CD14-positive monocyte (primary cell): ENCODE measurements at regions not wholly inside any gene's neighbourhood (a gene's known extent, or its start where the extent isn't known, plus 50 kb on each side); places are given as distances from the start of the nearest gene placed in this dataset.

Experiments used
- DNase-seq, 3 donors: peaks; one replicate each; pipeline ENCODE4 v3.0.0-alpha.2; 2011 to 2022
- H2AFZ ChIP-seq: 2 replicates; pipeline ENCODE4 v1.6.0; 2012; ENCODE audit warnings: mild to moderate bottlenecking, low read depth, low read length, inconsistent platforms; ENCODE audit not compliant: insufficient read depth, poor library complexity, severe bottlenecking
- H3K27ac ChIP-seq, 2 donors: 1 replicate in 1 of 2; 2 replicates in 1 of 2; pipeline ENCODE4 v1.5.1; 2012 to 2013; ENCODE audit warnings: low read length in 2 of 2, control low read depth in 1 of 2, inconsistent platforms in 1 of 2, low read depth in 1 of 2, mild to moderate bottlenecking in 1 of 2
- H3K27me3 ChIP-seq, 2 donors: one replicate each; pipeline versions ENCODE4 v1.6.0 to v1.6.1; 2011 to 2013; ENCODE audit warnings: low read length in 2 of 2; ENCODE audit not compliant: control insufficient read depth in 2 of 2, insufficient read depth in 2 of 2
- H3K36me3 ChIP-seq, 2 donors: replicated peaks in 1 of 2; 1 replicate in 1 of 2; 2 replicates in 1 of 2; pipeline versions ENCODE4 v1.5.1 to v1.6.1; 2012 to 2013; ENCODE audit warnings: low read length in 2 of 2, control low read depth in 1 of 2, inconsistent platforms in 1 of 2, mild to moderate bottlenecking in 1 of 2; ENCODE audit not compliant: insufficient read depth in 2 of 2, control insufficient read depth in 1 of 2
- H3K4me1 ChIP-seq, 2 donors: 1 replicate in 1 of 2; 2 replicates in 1 of 2; pipeline versions ENCODE4 v1.5.1 to v1.6.1; 2012 to 2013; ENCODE audit warnings: low read length in 2 of 2, control low read depth in 1 of 2, inconsistent platforms in 1 of 2, mild to moderate bottlenecking in 1 of 2, moderate library complexity in 1 of 2; ENCODE audit not compliant: insufficient read depth in 2 of 2, control insufficient read depth in 1 of 2
- H3K4me2 ChIP-seq: replicated peaks from 2 replicates; pipeline ENCODE3; 2012; ENCODE audit warnings: low read length, moderate library complexity, mild to moderate bottlenecking; ENCODE audit not compliant: poor library complexity, severe bottlenecking; ENCODE audit errors: extremely low read depth
- H3K4me3 ChIP-seq, 3 experiments: fragments of 200-600 bp in 1 of 3; sonication (generic) in 1 of 3; replicated peaks in 1 of 3; 1 replicate in 2 of 3; 2 replicates in 1 of 3; pipeline ENCODE4 v1.5.1; 2011 to 2013; ENCODE audit warnings: low read length in 3 of 3, mild to moderate bottlenecking in 3 of 3, control low read depth in 2 of 3, low read depth in 2 of 3, inconsistent platforms in 1 of 3, moderate library complexity in 1 of 3
- H3K79me2 ChIP-seq: 2 replicates; pipeline ENCODE4 v1.6.0; 2012; ENCODE audit warnings: mild to moderate bottlenecking, control low read depth, inconsistent platforms, low read length, moderate library complexity; ENCODE audit not compliant: insufficient read depth
- H3K9ac ChIP-seq: 2 replicates; pipeline ENCODE4 v1.6.0; 2017; ENCODE audit warnings: low read length, mild to moderate bottlenecking; ENCODE audit not compliant: insufficient read depth, poor library complexity, severe bottlenecking
- H3K9me3 ChIP-seq, 2 donors: replicated peaks in 1 of 2; 1 replicate in 1 of 2; 2 replicates in 1 of 2; pipeline versions ENCODE4 v1.5.1 to v1.6.1; 2012 to 2013; ENCODE audit warnings: low read length in 2 of 2, control low read depth in 1 of 2; ENCODE audit not compliant: control insufficient read depth in 1 of 2, insufficient read depth in 1 of 2
- H4K20me1 ChIP-seq: 2 replicates; pipeline ENCODE4 v1.6.0; 2012; ENCODE audit warnings: mild to moderate bottlenecking, low read length, control low read depth, moderate library complexity; ENCODE audit not compliant: insufficient read depth
- H3K27ac Mint-ChIP-seq, 7 donors: one replicate each; pipeline ENCODE4 v1.8.0; 2020; ENCODE audit warnings: mild to moderate bottlenecking in 7 of 7, mixed read lengths in 7 of 7, moderate library complexity in 6 of 7, inconsistent platforms in 2 of 7
- H3K27me3 Mint-ChIP-seq, 3 donors: one replicate each; pipeline ENCODE4 v1.8.0; 2021 to 2022; ENCODE audit warnings: low read depth in 3 of 3, mild to moderate bottlenecking in 3 of 3, mixed read lengths in 3 of 3, moderate library complexity in 3 of 3, inconsistent platforms in 1 of 3
- H3K36me3 Mint-ChIP-seq, 2 donors: one replicate each; pipeline ENCODE4 v1.8.0; 2020; ENCODE audit warnings: mixed read lengths in 2 of 2, inconsistent platforms in 1 of 2, mild to moderate bottlenecking in 1 of 2
- H3K4me1 Mint-ChIP-seq: one replicate; pipeline ENCODE4 v1.8.0; 2020; ENCODE audit warnings: mild to moderate bottlenecking, mixed read lengths
- H3K4me3 Mint-ChIP-seq, 2 donors: one replicate each; pipeline ENCODE4 v1.8.0; 2020; ENCODE audit warnings: mild to moderate bottlenecking in 2 of 2, mixed read lengths in 2 of 2, moderate library complexity in 1 of 2
- H3K9me3 Mint-ChIP-seq, 7 donors: one replicate each; pipeline ENCODE4 v1.8.0; 2020 to 2022; ENCODE audit warnings: mixed read lengths in 7 of 7, mild to moderate bottlenecking in 6 of 7, moderate library complexity in 6 of 7, inconsistent platforms in 2 of 7
- WGBS: methylation state at CpG from one replicate; pipeline ENCODE4 v1.1.5; 2013; ENCODE audit warnings: missing lambda C conversion rate; ENCODE audit not compliant: insufficient coverage; 5-methylcytosine and 5-hydroxymethylcytosine counted together
- intact Hi-C, 2 donors: fragments of 100-400 bp; cut with micrococcal nuclease; formaldehyde crosslinking; loops; one replicate each; pipeline versions ENCODE4 v1.15.0 to v1.15.1; 2023
- TF ChIP-seq, protein P1 (sequence below): fragments of 200-600 bp; IDR thresholded peaks from one replicate; pipeline ENCODE4 v1.8.0; 2022; ENCODE audit warnings: antibody characterized with exemption, mild to moderate bottlenecking

DNA sequence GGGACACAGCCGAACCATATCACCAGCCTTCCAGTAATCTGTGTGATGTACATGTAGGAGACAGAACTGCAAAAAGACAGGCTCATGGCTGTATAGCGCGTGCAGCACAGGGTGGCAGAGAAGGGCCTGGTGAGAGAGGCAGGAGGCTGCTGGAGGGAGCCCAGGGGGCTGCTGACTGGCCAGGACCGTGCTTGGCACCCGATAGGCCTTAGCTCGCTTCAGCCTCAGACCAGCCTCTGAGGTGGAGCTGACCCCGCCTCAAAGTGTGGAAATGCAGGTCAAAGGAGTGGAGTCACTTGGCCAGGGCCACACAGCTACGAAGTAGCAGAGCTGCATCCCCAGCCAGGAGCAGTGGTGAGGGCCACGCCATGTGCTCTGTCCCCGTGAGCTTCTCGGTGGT, 707.6 kb downstream of the QKI start:
- H3K36me3 Mint-ChIP-seq = no peaks in the 10 kb centered on the region
- Histone ChIP-seq H3K27me3 (no peaks in the 10 kb centered on the region), H4K20me1 (no peaks in the 10 kb centered on the region), H3K79me2 (no peaks in the 10 kb centered on the region), H3K4me1 (no peaks in the 10 kb centered on the region), H3K9me3 (peaks cover 0 to 17% of the 10 kb centered on the region in 2 donors), H3K27ac (no peak overlapping the region), H3K4me2 (no peak overlapping the region), H3K9ac (no peak overlapping the region), H3K4me3 (no peak overlapping the region), H3K36me3 (no peaks in the 10 kb centered on the region), H2AFZ (no peak overlapping the region)
- peaks cover 0 to 10% (median 4%) of the 10 kb centered on the region in 3 donors for H3K27me3 Mint-ChIP-seq
- 97% methylated on average over 6 of the region's 11 CpGs for WGBS
- H3K27ac Mint-ChIP-seq = no peak overlapping the region
- TF ChIP-seq, protein P1, sequence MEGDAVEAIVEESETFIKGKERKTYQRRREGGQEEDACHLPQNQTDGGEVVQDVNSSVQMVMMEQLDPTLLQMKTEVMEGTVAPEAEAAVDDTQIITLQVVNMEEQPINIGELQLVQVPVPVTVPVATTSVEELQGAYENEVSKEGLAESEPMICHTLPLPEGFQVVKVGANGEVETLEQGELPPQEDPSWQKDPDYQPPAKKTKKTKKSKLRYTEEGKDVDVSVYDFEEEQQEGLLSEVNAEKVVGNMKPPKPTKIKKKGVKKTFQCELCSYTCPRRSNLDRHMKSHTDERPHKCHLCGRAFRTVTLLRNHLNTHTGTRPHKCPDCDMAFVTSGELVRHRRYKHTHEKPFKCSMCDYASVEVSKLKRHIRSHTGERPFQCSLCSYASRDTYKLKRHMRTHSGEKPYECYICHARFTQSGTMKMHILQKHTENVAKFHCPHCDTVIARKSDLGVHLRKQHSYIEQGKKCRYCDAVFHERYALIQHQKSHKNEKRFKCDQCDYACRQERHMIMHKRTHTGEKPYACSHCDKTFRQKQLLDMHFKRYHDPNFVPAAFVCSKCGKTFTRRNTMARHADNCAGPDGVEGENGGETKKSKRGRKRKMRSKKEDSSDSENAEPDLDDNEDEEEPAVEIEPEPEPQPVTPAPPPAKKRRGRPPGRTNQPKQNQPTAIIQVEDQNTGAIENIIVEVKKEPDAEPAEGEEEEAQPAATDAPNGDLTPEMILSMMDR = no peak
- H3K4me3 Mint-ChIP-seq = no peak overlapping the region
- intact Hi-C loops = no loop called here
- no peaks in the 10 kb centered on the region for H3K4me1 Mint-ChIP-seq
- H3K9me3 Mint-ChIP-seq = peaks cover 5 to 15% (median 8%) of the 10 kb centered on the region in 7 donors
- DNase-seq = no peak

DNA sequence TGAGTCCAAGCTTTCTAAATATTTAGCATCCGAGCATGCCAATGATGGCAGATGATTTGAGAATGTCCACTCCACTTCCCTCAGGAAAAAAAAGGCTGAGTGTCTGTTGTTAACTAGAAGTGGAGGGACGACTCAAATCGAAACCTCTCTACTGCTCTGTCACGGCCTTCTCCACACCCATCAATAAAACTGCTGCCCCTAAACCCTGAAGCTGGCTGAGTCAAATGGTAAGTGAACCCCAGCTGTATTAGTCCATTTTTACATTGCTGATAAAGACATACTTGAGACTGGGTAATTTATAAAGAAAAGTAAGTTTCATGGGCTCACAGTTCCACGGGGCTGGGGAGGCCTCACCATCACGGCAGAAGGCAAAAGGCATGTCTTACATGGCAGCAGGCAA, 707.0 kb downstream of the QKI start:
- Mint-ChIP-seq H3K36me3 (no peaks in the 10 kb centered on the region), H3K27ac (no peak overlapping the region), H3K4me3 (no peak overlapping the region), H3K4me1 (no peaks in the 10 kb centered on the region), H3K9me3 (peaks cover 5 to 15% (median 8%) of the 10 kb centered on the region in 7 donors), H3K27me3 (peaks cover 0 to 10% (median 4%) of the 10 kb centered on the region in 3 donors)
- no peak for DNase-seq
- peaks cover 0 to 17% of the 10 kb centered on the region in 2 donors for H3K9me3 ChIP-seq
- no peak overlapping the region for H3K27ac ChIP-seq
- H3K4me3 ChIP-seq = no peak overlapping the region
- no peak overlapping the region for H3K9ac ChIP-seq
- intact Hi-C loops = no loop called here
- no peaks in the 10 kb centered on the region for H3K27me3 ChIP-seq
- H3K79me2 ChIP-seq = no peaks in the 10 kb centered on the region
- TF ChIP-seq, protein P1 = no peak
- no peaks in the 10 kb centered on the region for H3K4me1 ChIP-seq
- 100% methylated on average over 1 of the region's 6 CpGs for WGBS
- H4K20me1 ChIP-seq = no peaks in the 10 kb centered on the region
- no peak overlapping the region for H2AFZ ChIP-seq
- H3K36me3 ChIP-seq = no peaks in the 10 kb centered on the region
- H3K4me2 ChIP-seq = no peak overlapping the region
